ENCODE measurements at regions not wholly inside any gene's neighbourhood (a gene's known extent, or its start where the extent isn't known, plus 50 kb on each side); places are given as distances from the start of the nearest gene placed in this dataset.

- no peak for TF ChIP-seq ELF1 (IDR thresholded peaks at IDR 0.05; ENCODE audit: borderline replicate concordance, low read depth)
- no peak for TF ChIP-seq SP1 (IDR thresholded peaks at IDR 0.05; ENCODE audit: low read depth)
- no peak for TF ChIP-seq JUND (IDR thresholded peaks at IDR 0.05)
- TF ChIP-seq CEBPB (IDR thresholded peaks at IDR 0.05; ENCODE audit: low read depth): no peak
- TF ChIP-seq MAX (IDR thresholded peaks at IDR 0.05): no peak
- TF ChIP-seq EGR1 (IDR thresholded peaks at IDR 0.05; ENCODE audit: low read depth): no peak
- no peak overlapping the region for H3K4me2 ChIP-seq (ENCODE audit: low read length)
- POLR2A ChIA-PET: no interaction called here
- no peaks in the 10 kb centered on the region for H3K79me2 ChIP-seq (ENCODE audit: insufficient read depth, low read length)
- H2AFZ ChIP-seq (ENCODE audit: low read depth, low read length, poor library complexity, severe bottlenecking): no peak overlapping the region
- intact Hi-C loops (cut with micrococcal nuclease): no loop called here
- H3K27me3 ChIP-seq (ENCODE audit: insufficient read depth, low read length): no peaks in the 10 kb centered on the region
- ATAC-seq: no peak
- H3K9me3 ChIP-seq (ENCODE audit: control insufficient read depth in 1 of 2, insufficient read depth in 1 of 2, low read depth in 1 of 2, low read length in 2 of 2): no peaks in the 10 kb centered on the region
- H3K36me3 ChIP-seq (ENCODE audit: control insufficient read depth in 1 of 2, insufficient read depth in 2 of 2, low read length in 2 of 2): no peaks in the 10 kb centered on the region
- no peak overlapping the region for H3K27ac ChIP-seq (ENCODE audit: low read depth, low read length)
- RAD21 ChIA-PET (ENCODE audit: low non-redundant PET in 1 of 2, low total read pairs in 2 of 2, uncharacterized antibody in 2 of 2, unreplicated experiment in 2 of 2): no interaction called here
- no TSS peak for BruUV-seq (replicated peaks)
- no peaks in the 10 kb centered on the region for H3K9me2 ChIP-seq (ENCODE audit: insufficient read depth)
- DNase-seq (ENCODE audit: low read depth, low spot score): no peak
- H4K20me1 ChIP-seq (ENCODE audit: insufficient read depth): no peaks in the 10 kb centered on the region
- H3K4me1 ChIP-seq (ENCODE audit: control insufficient read depth in 1 of 2, insufficient read depth in 2 of 2, low read length in 2 of 2): no peaks in the 10 kb centered on the region
- H3K4me3 ChIP-seq (replicated peaks in 1 of 2; ENCODE audit: low read depth in 1 of 2, low read length in 2 of 2): no peak overlapping the region
- H3K9ac ChIP-seq (ENCODE audit: low read length): no peak overlapping the region
- CTCF ChIA-PET: no interaction called here
Measured at GRCh38 chr1:196115646-196116045, 492.6 kb downstream of the KCNT2 start.

GRCh38 chr1:196114193-196114592 is 494.0 kb downstream of the KCNT2 start:
- ChIA-PET POLR2A (no interaction called here), CTCF (interaction anchor here (0.7 kb wide), 1 partner anchor 140 kb away, joined by 3 read pairs; no protein-coding TSS in a partner anchor), RAD21 (ENCODE audit: low non-redundant PET in 1 of 2, low total read pairs in 2 of 2, uncharacterized antibody in 2 of 2, unreplicated experiment in 2 of 2) (no interaction called here)
- Histone ChIP-seq H3K27me3 (ENCODE audit: insufficient read depth, low read length) (no peaks in the 10 kb centered on the region), H3K4me1 (ENCODE audit: control insufficient read depth in 1 of 2, insufficient read depth in 2 of 2, low read length in 2 of 2) (no peaks in the 10 kb centered on the region), H2AFZ (ENCODE audit: low read depth, low read length, poor library complexity, severe bottlenecking) (no peak overlapping the region), H3K36me3 (ENCODE audit: control insufficient read depth in 1 of 2, insufficient read depth in 2 of 2, low read length in 2 of 2) (no peaks in the 10 kb centered on the region), H3K79me2 (ENCODE audit: insufficient read depth, low read length) (no peaks in the 10 kb centered on the region), H3K27ac (ENCODE audit: low read depth, low read length) (no peak overlapping the region), H3K9me3 (ENCODE audit: control insufficient read depth in 1 of 2, insufficient read depth in 1 of 2, low read depth in 1 of 2, low read length in 2 of 2) (no peaks in the 10 kb centered on the region), H3K4me3 (replicated peaks in 1 of 2; ENCODE audit: low read depth in 1 of 2, low read length in 2 of 2) (no peak overlapping the region), H3K9me2 (ENCODE audit: insufficient read depth) (no peaks in the 10 kb centered on the region), H3K9ac (ENCODE audit: low read length) (no peak overlapping the region), H4K20me1 (ENCODE audit: insufficient read depth) (no peaks in the 10 kb centered on the region), H3K4me2 (ENCODE audit: low read length) (no peak overlapping the region)
- BruUV-seq (replicated peaks): no TSS peak
- DNase-seq (ENCODE audit: low read depth, low spot score) (no peak), ATAC-seq (no peak)
- intact Hi-C loops (cut with micrococcal nuclease): no loop called here
- TF ChIP-seq ATF3 (IDR thresholded peaks at IDR 0.05) (no peak), CBX3 (IDR thresholded peaks at IDR 0.05; ENCODE audit: low read depth) (no peak), CEBPB (IDR thresholded peaks at IDR 0.05; ENCODE audit: low read depth) (no peak), YY1 (IDR thresholded peaks at IDR 0.05; ENCODE audit: extremely low read depth, insufficient replicate concordance, low read depth, low read length) (no peak), ZBTB33 (IDR thresholded peaks at IDR 0.05; ENCODE audit: extremely low read depth, insufficient replicate concordance, low read length) (no peak), EZH2phosphoT487 (IDR thresholded peaks at IDR 0.05; ENCODE audit: borderline replicate concordance) (no peak), RAD21 (IDR thresholded peaks at IDR 0.05; ENCODE audit: low read depth) (no peak), REST (IDR thresholded peaks at IDR 0.05; ENCODE audit: low read depth) (no peak), SRF (IDR thresholded peaks at IDR 0.05; ENCODE audit: low read depth) (no peak), ZFX (IDR thresholded peaks at IDR 0.05) (no peak), POLR2AphosphoS5 (IDR thresholded peaks at IDR 0.05; ENCODE audit: low read depth, low read length) (no peak), FOSL1 (IDR thresholded peaks at IDR 0.05; ENCODE audit: low read depth) (no peak), ZNF274 (IDR thresholded peaks at IDR 0.05; ENCODE audit: low read depth, low read length) (no peak), JUND (IDR thresholded peaks at IDR 0.05) (no peak)

Measured in HCT116 (cell line).